ENCODE measurements at regions not wholly inside any gene's neighbourhood (a gene's known extent, or its start where the extent isn't known, plus 50 kb on each side); places are given as distances from the start of the nearest gene placed in this dataset.

GRCh38 chr9:1535599-1535998 is 479.5 kb upstream of the SMARCA2 start:
- Histone ChIP-seq H3K79me2 (ENCODE audit: low read length) (no peaks in the 10 kb centered on the region), H3K36me3 (ENCODE audit: low read depth, low read length) (no peaks in the 10 kb centered on the region), H3K27ac (ENCODE audit: low read length) (no peak overlapping the region), H3F3A (ENCODE audit: low read length, unreplicated experiment) (no peaks in the 10 kb centered on the region), H3K4me3 (ENCODE audit: low read length) (no peak overlapping the region), H3K9ac (ENCODE audit: low read length) (no peak overlapping the region), H3K4me1 (ENCODE audit: insufficient read depth, low read length) (no peaks in the 10 kb centered on the region), H3K4me2 (ENCODE audit: low read length) (no peak overlapping the region), H3K27me3 (ENCODE audit: low read length) (no peaks in the 10 kb centered on the region), H3K9me3 (ENCODE audit: low read length) (no peaks in the 10 kb centered on the region), H4K20me1 (ENCODE audit: low read length) (no peaks in the 10 kb centered on the region), H3K9me2 (replicated peaks; ENCODE audit: low read length) (no peaks in the 10 kb centered on the region), H2AFZ (ENCODE audit: low read length) (no peak overlapping the region)
- no peak for TF ChIP-seq EZH2 (IDR thresholded peaks at IDR 0.05; ENCODE audit: low read length, unreplicated experiment)
- TF ChIP-seq EZH2phosphoT487 (IDR thresholded peaks at IDR 0.05; ENCODE audit: borderline replicate concordance, low read length) = no peak
- no peak for TF ChIP-seq CTCF (conservative IDR thresholded peaks at IDR 0.05; ENCODE audit: low read depth, low read length)
- ChIA-PET CTCF (no interaction called here), POLR2A (ENCODE audit: unreplicated experiment) (no interaction called here)
- intact Hi-C loops (cut with micrococcal nuclease) = no loop called here
- ATAC-seq (no peak), DNase-seq (no peak)
- BruUV-seq (replicated peaks) = no TSS peak

GRCh38 chr9:1536522-1537170 is 478.5 kb upstream of the SMARCA2 start:
- BruUV-seq (replicated peaks) = no TSS peak
- ChIA-PET CTCF (no interaction called here), POLR2A (ENCODE audit: unreplicated experiment) (no interaction called here)
- TF ChIP-seq CTCF (conservative IDR thresholded peaks at IDR 0.05; ENCODE audit: low read depth, low read length) (no peak), EZH2phosphoT487 (IDR thresholded peaks at IDR 0.05; ENCODE audit: borderline replicate concordance, low read length) (no peak), EZH2 (IDR thresholded peaks at IDR 0.05; ENCODE audit: low read length, unreplicated experiment) (no peak)
- H3K4me1 ChIP-seq (ENCODE audit: insufficient read depth, low read length) = no peaks in the 10 kb centered on the region
- no peaks in the 10 kb centered on the region for H3K79me2 ChIP-seq (ENCODE audit: low read length)
- ATAC-seq (no peak), DNase-seq (no peak)
- no peaks in the 10 kb centered on the region for H3K36me3 ChIP-seq (ENCODE audit: low read depth, low read length)
- H3K27me3 ChIP-seq (ENCODE audit: low read length) = no peaks in the 10 kb centered on the region
- no peaks in the 10 kb centered on the region for H3K9me2 ChIP-seq (replicated peaks; ENCODE audit: low read length)
- no peak overlapping the region for H2AFZ ChIP-seq (ENCODE audit: low read length)
- H3F3A ChIP-seq (ENCODE audit: low read length, unreplicated experiment) = no peaks in the 10 kb centered on the region
- no peaks in the 10 kb centered on the region for H4K20me1 ChIP-seq (ENCODE audit: low read length)
- H3K9me3 ChIP-seq (ENCODE audit: low read length) = no peaks in the 10 kb centered on the region
- H3K9ac ChIP-seq (ENCODE audit: low read length) = no peak overlapping the region
- intact Hi-C loops (cut with micrococcal nuclease) = no loop called here
- no peak overlapping the region for H3K4me3 ChIP-seq (ENCODE audit: low read length)
- H3K27ac ChIP-seq (ENCODE audit: low read length) = no peak overlapping the region
- H3K4me2 ChIP-seq (ENCODE audit: low read length) = no peak overlapping the region

GRCh38 chr9:1538301-1538700 is 476.8 kb upstream of the SMARCA2 start:
- intact Hi-C loops (cut with micrococcal nuclease) = no loop called here
- no peaks in the 10 kb centered on the region for H3K9me2 ChIP-seq (replicated peaks; ENCODE audit: low read length)
- no peak overlapping the region for H2AFZ ChIP-seq (ENCODE audit: low read length)
- H3K9me3 ChIP-seq (ENCODE audit: low read length) = no peaks in the 10 kb centered on the region
- no peaks in the 10 kb centered on the region for H3K36me3 ChIP-seq (ENCODE audit: low read depth, low read length)
- H3K4me3 ChIP-seq (ENCODE audit: low read length) = no peak overlapping the region
- no TSS peak for BruUV-seq (replicated peaks)
- TF ChIP-seq CTCF (conservative IDR thresholded peaks at IDR 0.05; ENCODE audit: low read depth, low read length) (no peak), EZH2phosphoT487 (IDR thresholded peaks at IDR 0.05; ENCODE audit: borderline replicate concordance, low read length) (no peak), EZH2 (IDR thresholded peaks at IDR 0.05; ENCODE audit: low read length, unreplicated experiment) (no peak)
- H3K27ac ChIP-seq (ENCODE audit: low read length) = no peak overlapping the region
- no peaks in the 10 kb centered on the region for H3K4me1 ChIP-seq (ENCODE audit: insufficient read depth, low read length)
- no peaks in the 10 kb centered on the region for H3K79me2 ChIP-seq (ENCODE audit: low read length)
- no peak for ATAC-seq
- no peaks in the 10 kb centered on the region for H3F3A ChIP-seq (ENCODE audit: low read length, unreplicated experiment)
- H3K9ac ChIP-seq (ENCODE audit: low read length) = no peak overlapping the region
- no peak overlapping the region for H3K4me2 ChIP-seq (ENCODE audit: low read length)
- ChIA-PET POLR2A (ENCODE audit: unreplicated experiment) (interaction anchor here (0.6 kb wide), 1 partner anchor 14 kb away, joined by 5 read pairs; no protein-coding TSS in a partner anchor), CTCF (no interaction called here)
- no peak for DNase-seq
- H3K27me3 ChIP-seq (ENCODE audit: low read length) = no peaks in the 10 kb centered on the region
- no peaks in the 10 kb centered on the region for H4K20me1 ChIP-seq (ENCODE audit: low read length)
